Germinal center (tissue), 1 donor: ENCODE measurements at regions not wholly inside any gene's neighbourhood (a gene's known extent, or its start where the extent isn't known, plus 50 kb on each side); places are given as distances from the start of the nearest gene placed in this dataset.

Experiments used
- DNase-seq: peaks from one replicate; pipeline ENCODE4 v3.0.0; 2012; ENCODE audit warnings: mixed read lengths, low spot score

GRCh38 chr22:48981371-48982061 lies 846.2 kb downstream of the BRD1 start:
- DNase-seq = no peak

GRCh38 chr22:48980918-48981317 lies 846.8 kb downstream of the BRD1 start:
- DNase-seq = no peak

- DNase-seq = no peak
These were observed 847.3 kb downstream of the BRD1 start for GRCh38 chr22:48980409-48980808.

GRCh38 chr22:48979482-48979881 lies 848.2 kb downstream of the BRD1 start:
- DNase-seq = no peak

GRCh38 chr22:48976556-48977535 lies 850.8 kb downstream of the BRD1 start:
- DNase-seq = no peak

GRCh38 chr22:48975886-48976285 lies 851.8 kb downstream of the BRD1 start:
- no peak for DNase-seq

- no peak for DNase-seq
These were observed 852.3 kb downstream of the BRD1 start for GRCh38 chr22:48975316-48975741.

- DNase-seq = no peak
These were observed 853.0 kb downstream of the BRD1 start for GRCh38 chr22:48974443-48975315.

GRCh38 chr22:48973694-48974041 lies 854.0 kb downstream of the BRD1 start:
- DNase-seq = no peak

GRCh38 chr22:48972979-48973693 lies 854.5 kb downstream of the BRD1 start:
- no peak for DNase-seq

- no peak for DNase-seq
These were observed 859.3 kb downstream of the BRD1 start for GRCh38 chr22:48968201-48968959.

- DNase-seq = no peak
These were observed 864.3 kb downstream of the BRD1 start for GRCh38 chr22:48963405-48963804.

GRCh38 chr22:48961705-48962104 lies 866.0 kb downstream of the BRD1 start:
- DNase-seq = no peak

GRCh38 chr22:48960980-48961660 lies 866.6 kb downstream of the BRD1 start:
- DNase-seq = no peak

- no peak for DNase-seq
These were observed 867.1 kb downstream of the BRD1 start for GRCh38 chr22:48960576-48960975.

- no peak for DNase-seq
These were observed 868.2 kb downstream of the BRD1 start for GRCh38 chr22:48959496-48959895.

GRCh38 chr22:48957987-48958321 lies 869.7 kb downstream of the BRD1 start:
- DNase-seq = no peak

GRCh38 chr22:48957311-48957986 lies 870.2 kb downstream of the BRD1 start:
- DNase-seq = no peak

- DNase-seq = no peak
These were observed 872.0 kb downstream of the BRD1 start for GRCh38 chr22:48955351-48956311.
